ENCODE measurements at regions not wholly inside any gene's neighbourhood (a gene's known extent, or its start where the extent isn't known, plus 50 kb on each side); places are given as distances from the start of the nearest gene placed in this dataset.
"Not testable (repeated sequence)": the region's sequence is repeated elsewhere in the genome, so short reads cannot be mapped to it uniquely, and the experiment has no call there.

GRCh38 chr4:36556984-36557383, 275.6 kb downstream of the DTHD1 start:
- H3K9me3 Mint-ChIP-seq, result no peaks in the 10 kb centered on the region
- DNase-seq (no peak), ATAC-seq (no peak)
- H3K4me3 Mint-ChIP-seq, result no peak overlapping the region
- no peaks in the 10 kb centered on the region for H3K4me1 Mint-ChIP-seq
- no peaks in the 10 kb centered on the region for H3K36me3 Mint-ChIP-seq
- peaks cover 0 to 10% (median 3%) of the 10 kb centered on the region in 5 donors for H3K27me3 Mint-ChIP-seq
- POLR2A ChIA-PET, result no interaction called here
- no peak overlapping the region for H3K27ac Mint-ChIP-seq

GRCh38 chr4:36568575-36568974, 287.2 kb downstream of the DTHD1 start:
- POLR2A ChIA-PET, result no interaction called here
- Mint-ChIP-seq H3K27ac (no peak overlapping the region), H3K4me1 (peaks cover 0 to 2% (median 0%) of the 10 kb centered on the region in 4 donors), H3K4me3 (no peak overlapping the region), H3K27me3 (peaks cover 0 to 40% (median 11%) of the 10 kb centered on the region in 5 donors), H3K36me3 (peaks cover 0 to 11% (median 0%) of the 10 kb centered on the region in 3 donors), H3K9me3 (peaks cover 0 to 24% (median 4%) of the 10 kb centered on the region in 9 donors)
- DNase-seq (no peak), ATAC-seq (no peak)

- no peak overlapping the region for H3K4me3 Mint-ChIP-seq
- no peak for ATAC-seq
- no peak for DNase-seq
- H3K4me1 Mint-ChIP-seq, result no peaks in the 10 kb centered on the region
- H3K9me3 Mint-ChIP-seq, result peaks cover 7 to 37% (median 18%) of the 10 kb centered on the region in 9 donors
- POLR2A ChIA-PET, result no interaction called here
- peaks cover 0 to 33% (median 11%) of the 10 kb centered on the region in 5 donors for H3K27me3 Mint-ChIP-seq
- peaks cover 0 to 15% (median 3%) of the 10 kb centered on the region in 3 donors for H3K36me3 Mint-ChIP-seq
- no peak overlapping the region for H3K27ac Mint-ChIP-seq
Observed at GRCh38 chr4:36573441-36573840, 292.0 kb downstream of the DTHD1 start.

GRCh38 chr4:36574816-36575215, 293.4 kb downstream of the DTHD1 start:
- POLR2A ChIA-PET, result no interaction called here
- no peak overlapping the region for H3K4me3 Mint-ChIP-seq
- H3K9me3 Mint-ChIP-seq, result peaks cover 2 to 37% (median 18%) of the 10 kb centered on the region in 9 donors
- no peaks in the 10 kb centered on the region for H3K4me1 Mint-ChIP-seq
- no peak overlapping the region for H3K27ac Mint-ChIP-seq
- DNase-seq (no peak), ATAC-seq (no peak)
- H3K36me3 Mint-ChIP-seq, result peaks cover 0 to 10% (median 3%) of the 10 kb centered on the region in 3 donors
- peaks cover 0 to 22% (median 2%) of the 10 kb centered on the region in 5 donors for H3K27me3 Mint-ChIP-seq

GRCh38 chr4:36582198-36582597, 300.8 kb downstream of the DTHD1 start:
- no peak for ATAC-seq
- H3K27me3 Mint-ChIP-seq, result no peaks in the 10 kb centered on the region

GRCh38 chr4:36587909-36588472, 306.6 kb downstream of the DTHD1 start:
- DNase-seq, result no peak
- H3K27ac Mint-ChIP-seq, result no peak overlapping the region
- H3K27me3 Mint-ChIP-seq, result peaks cover 0 to 1% (median 0%) of the 10 kb centered on the region in 5 donors
- peaks cover 0 to 21% (median 5%) of the 10 kb centered on the region in 9 donors for H3K9me3 Mint-ChIP-seq
- ATAC-seq, result no peak
- POLR2A ChIA-PET, result no interaction called here
- no peaks in the 10 kb centered on the region for H3K4me1 Mint-ChIP-seq
- H3K4me3 Mint-ChIP-seq, result no peak overlapping the region
- peaks cover 0 to 10% (median 0%) of the 10 kb centered on the region in 3 donors for H3K36me3 Mint-ChIP-seq

More at GRCh38 chr4:36582198-36582597, 300.8 kb downstream of the DTHD1 start:
- DNase-seq, result no peak
- peaks cover 0 to 12% (median 4%) of the 10 kb centered on the region in 9 donors for H3K9me3 Mint-ChIP-seq
- H3K36me3 Mint-ChIP-seq, result no peaks in the 10 kb centered on the region
- no peak overlapping the region for H3K4me3 Mint-ChIP-seq
- no peaks in the 10 kb centered on the region for H3K4me1 Mint-ChIP-seq
- no peak overlapping the region for H3K27ac Mint-ChIP-seq
- POLR2A ChIA-PET, result no interaction called here

GRCh38 chr4:36590343-36590742, 308.9 kb downstream of the DTHD1 start:
- ATAC-seq (no peak), DNase-seq (no peak)
- no peaks in the 10 kb centered on the region for H3K4me1 Mint-ChIP-seq
- peaks cover 0 to 2% (median 0%) of the 10 kb centered on the region in 5 donors for H3K27me3 Mint-ChIP-seq
- POLR2A ChIA-PET, result no interaction called here
- peaks cover 3 to 21% (median 9%) of the 10 kb centered on the region in 9 donors for H3K9me3 Mint-ChIP-seq
- peaks cover 0 to 15% (median 0%) of the 10 kb centered on the region in 3 donors for H3K36me3 Mint-ChIP-seq
- H3K4me3 Mint-ChIP-seq, result no peak overlapping the region
- H3K27ac Mint-ChIP-seq, result no peak overlapping the region

GRCh38 chr4:36601864-36602495, 320.6 kb downstream of the DTHD1 start:
- H3K4me3 Mint-ChIP-seq, result no peak overlapping the region
- H3K9me3 Mint-ChIP-seq, result peaks cover 0 to 8% (median 0%) of the 10 kb centered on the region in 9 donors
- no peak for ATAC-seq
- no peak for DNase-seq
- no peaks in the 10 kb centered on the region for H3K36me3 Mint-ChIP-seq
- no peak overlapping the region for H3K27ac Mint-ChIP-seq
- no peaks in the 10 kb centered on the region for H3K4me1 Mint-ChIP-seq
- H3K27me3 Mint-ChIP-seq, result no peaks in the 10 kb centered on the region
- POLR2A ChIA-PET, result no interaction called here

GRCh38 chr4:36609661-36610060, 328.2 kb downstream of the DTHD1 start:
- ATAC-seq, result no peak
- H3K36me3 Mint-ChIP-seq, result peaks cover 0 to 10% (median 0%) of the 10 kb centered on the region in 3 donors
- POLR2A ChIA-PET, result no interaction called here

GRCh38 chr4:36610628-36611027, 329.2 kb downstream of the DTHD1 start:
- H3K27me3 Mint-ChIP-seq, result peaks cover 0 to 21% (median 0%) of the 10 kb centered on the region in 5 donors
- peaks cover 0 to 10% (median 0%) of the 10 kb centered on the region in 3 donors for H3K36me3 Mint-ChIP-seq
- H3K4me1 Mint-ChIP-seq, result no peaks in the 10 kb centered on the region
- no peak for DNase-seq
- peaks cover 4 to 30% (median 17%) of the 10 kb centered on the region in 9 donors for H3K9me3 Mint-ChIP-seq
- no peak overlapping the region for H3K27ac Mint-ChIP-seq
- POLR2A ChIA-PET, result no interaction called here
- ATAC-seq, result no peak
- H3K4me3 Mint-ChIP-seq, result no peak overlapping the region

More at GRCh38 chr4:36609661-36610060, 328.2 kb downstream of the DTHD1 start:
- DNase-seq, result no peak
- no peaks in the 10 kb centered on the region for H3K4me1 Mint-ChIP-seq
- peaks cover 0 to 21% (median 0%) of the 10 kb centered on the region in 5 donors for H3K27me3 Mint-ChIP-seq
- H3K9me3 Mint-ChIP-seq, result peaks cover 4 to 30% (median 15%) of the 10 kb centered on the region in 9 donors
- no peak overlapping the region for H3K4me3 Mint-ChIP-seq
- H3K27ac Mint-ChIP-seq, result no peak overlapping the region

GRCh38 chr4:36613142-36613541, 331.7 kb downstream of the DTHD1 start:
- DNase-seq, H3K4me1 Mint-ChIP-seq, ATAC-seq, H3K27ac Mint-ChIP-seq, POLR2A ChIA-PET, H3K4me3 Mint-ChIP-seq: not testable (repeated sequence)
- H3K27me3 Mint-ChIP-seq, result peaks cover 0 to 21% (median 0%) of the 10 kb centered on the region in 5 donors
- H3K9me3 Mint-ChIP-seq, result peaks cover 4 to 30% (median 14%) of the 10 kb centered on the region in 9 donors
- H3K36me3 Mint-ChIP-seq, result peaks cover 0 to 10% (median 0%) of the 10 kb centered on the region in 3 donors

GRCh38 chr4:36614011-36614410, 332.6 kb downstream of the DTHD1 start:
- no peak for ATAC-seq
- peaks cover 0 to 10% (median 0%) of the 10 kb centered on the region in 3 donors for H3K36me3 Mint-ChIP-seq
- POLR2A ChIA-PET, result no interaction called here
- peaks cover 4 to 30% (median 14%) of the 10 kb centered on the region in 9 donors for H3K9me3 Mint-ChIP-seq
- H3K27ac Mint-ChIP-seq, result no peak overlapping the region
- H3K27me3 Mint-ChIP-seq, result peaks cover 0 to 21% (median 0%) of the 10 kb centered on the region in 5 donors
- no peaks in the 10 kb centered on the region for H3K4me1 Mint-ChIP-seq
- H3K4me3 Mint-ChIP-seq, result no peak overlapping the region
- no peak for DNase-seq

- Mint-ChIP-seq H3K4me1 (no peaks in the 10 kb centered on the region), H3K27me3 (peaks cover 0 to 8% (median 0%) of the 10 kb centered on the region in 5 donors)
- POLR2A ChIA-PET, result no interaction called here
Observed at GRCh38 chr4:36618102-36618501, 336.7 kb downstream of the DTHD1 start.

More at GRCh38 chr4:36618102-36618501, 336.7 kb downstream of the DTHD1 start:
- DNase-seq, result no peak
- H3K4me3 Mint-ChIP-seq, result no peak overlapping the region
- no peak overlapping the region for H3K27ac Mint-ChIP-seq
- H3K36me3 Mint-ChIP-seq, result no peaks in the 10 kb centered on the region
- H3K9me3 Mint-ChIP-seq, result peaks cover 0 to 2% (median 0%) of the 10 kb centered on the region in 9 donors
- no peak for ATAC-seq

Data from naive thymus-derived CD8-positive, alpha-beta T cell (primary cell).